B cell (primary cell): ENCODE measurements at regions not wholly inside any gene's neighbourhood (a gene's known extent, or its start where the extent isn't known, plus 50 kb on each side); places are given as distances from the start of the nearest gene placed in this dataset.
"Not testable (repeated sequence)": the region's sequence is repeated elsewhere in the genome, so short reads cannot be mapped to it uniquely, and the experiment has no call there.

Source experiments
- CTCF ChIP-seq: fragments of 200-600 bp; IDR thresholded peaks from one replicate; pipeline ENCODE4 v1.8.0; 2022; ENCODE audit warnings: antibody characterized with exemption, mild to moderate bottlenecking
- EZH2 ChIP-seq: IDR thresholded peaks from 2 replicates; pipeline ENCODE4 v1.6.1; 2012; ENCODE audit warnings: borderline replicate concordance, low read depth, mild to moderate bottlenecking, moderate library complexity, low read length; ENCODE audit not compliant: insufficient read depth, poor library complexity, severe bottlenecking

- not testable (repeated sequence) for TF ChIP-seq CTCF, EZH2
Observed at GRCh38 chrX:3872226-3872879, 158.9 kb upstream of the PRKX start.
